BJ (cell line): ENCODE measurements at regions not wholly inside any gene's neighbourhood (a gene's known extent, or its start where the extent isn't known, plus 50 kb on each side); places are given as distances from the start of the nearest gene placed in this dataset.

ENCODE experiments used
- CTCF ChIA-PET: fragments of 350-600 bp; formaldehyde crosslinking; extraction: SDS; loops from one replicate; lab custom pipeline; 2021; ENCODE audit warnings: antibody characterized with exemption, inconsistent platforms; lab: Yijun Ruan, JAX
- POLR2A ChIA-PET: fragments of 300-600 bp; sonication (Branson Sonifier 250); formaldehyde crosslinking; extraction: SDS; loops from one replicate; lab custom pipeline; 2021; ENCODE audit warnings: antibody characterized with exemption; lab: Charles Lee
- DNase-seq: peaks from one replicate; pipeline ENCODE4 v3.0.0-alpha.2; 2011; ENCODE audit warnings: low read depth
- H3K27me3 ChIP-seq: 2 replicates; pipeline ENCODE4 v1.6.0; 2011; ENCODE audit warnings: low read length; ENCODE audit not compliant: control insufficient read depth, insufficient read depth
- H3K36me3 ChIP-seq: 2 replicates; pipeline ENCODE4 v1.5.1; 2011; ENCODE audit warnings: low read length; ENCODE audit not compliant: control insufficient read depth, insufficient read depth
- H3K4me3 ChIP-seq: 2 replicates; pipeline ENCODE4 v1.5.1; 2011; ENCODE audit warnings: low read depth, mild to moderate bottlenecking, control low read depth, low read length
- CTCF ChIP-seq: IDR thresholded peaks from 2 replicates; pipeline ENCODE4 v1.5.1; 2011; ENCODE audit warnings: low read depth, mild to moderate bottlenecking, control low read depth, inconsistent platforms, low read length, moderate library complexity; ENCODE audit not compliant: insufficient read depth

- Histone ChIP-seq H3K36me3 (no peaks in the 10 kb centered on the region), H3K27me3 (0 out of 2 replicates have a peak, but pooled peaks cover 2% of the 10 kb centered on the region), H3K4me3 (no peak overlapping the region)
- no peak for DNase-seq
- ChIA-PET POLR2A (interaction anchor here (0.6 kb wide), 1 partner anchor 332 kb away, joined by 3 read pairs; no protein-coding TSS in a partner anchor), CTCF (no interaction called here)
- no peak for TF ChIP-seq CTCF
Observed at GRCh38 chr5:56507351-56507930, 274.3 kb upstream of the ANKRD55 start.

- no peak for TF ChIP-seq CTCF
- CTCF ChIA-PET, result no interaction called here
- Histone ChIP-seq H3K27me3 (0 out of 2 replicates have a peak, but pooled peaks cover 2% of the 10 kb centered on the region), H3K36me3 (no peaks in the 10 kb centered on the region), H3K4me3 (no peak overlapping the region)
- no peak for DNase-seq
- POLR2A ChIA-PET, result interaction anchor here (0.6 kb wide), 1 partner anchor 333 kb away, joined by 3 read pairs; no protein-coding TSS in a partner anchor
Observed at GRCh38 chr5:56506211-56506965, 273.3 kb upstream of the ANKRD55 start.

- ChIA-PET POLR2A (no interaction called here), CTCF (no interaction called here)
- 0 out of 2 replicates have a peak, but pooled peaks cover 2% of the 10 kb centered on the region for H3K27me3 ChIP-seq
- no peak for TF ChIP-seq CTCF
- H3K36me3 ChIP-seq, result no peaks in the 10 kb centered on the region
- no peak overlapping the region for H3K4me3 ChIP-seq
- no peak for DNase-seq
Observed at GRCh38 chr5:56503929-56504328, 270.8 kb upstream of the ANKRD55 start.

GRCh38 chr5:56501781-56502557, 268.8 kb upstream of the ANKRD55 start:
- H3K27me3 ChIP-seq, result 0 out of 2 replicates have a peak, but pooled peaks cover 2% of the 10 kb centered on the region
- no peak for DNase-seq
- H3K4me3 ChIP-seq, result no peak overlapping the region
- ChIA-PET CTCF (no interaction called here), POLR2A (no interaction called here)
- TF ChIP-seq CTCF, result no peak
- H3K36me3 ChIP-seq, result no peaks in the 10 kb centered on the region

GRCh38 chr5:56499901-56500300, 266.8 kb upstream of the ANKRD55 start:
- 0 out of 2 replicates have a peak, but pooled peaks cover 2% of the 10 kb centered on the region for H3K27me3 ChIP-seq
- H3K36me3 ChIP-seq, result no peaks in the 10 kb centered on the region
- ChIA-PET POLR2A (no interaction called here), CTCF (no interaction called here)
- no peak for DNase-seq
- H3K4me3 ChIP-seq, result no peak overlapping the region
- no peak for TF ChIP-seq CTCF
